HG03342 (cell line): ENCODE measurements at regions not wholly inside any gene's neighbourhood (a gene's known extent, or its start where the extent isn't known, plus 50 kb on each side); places are given as distances from the start of the nearest gene placed in this dataset.
"Not testable (repeated sequence)": the region's sequence is repeated elsewhere in the genome, so short reads cannot be mapped to it uniquely, and the experiment has no call there.

ENCODE experiments used
- ATAC-seq: cut with Tn5 transposase; IDR thresholded peaks from one replicate; pipeline ENCODE4 v1.9.1; 2021; ENCODE audit warnings: mild to moderate bottlenecking, moderate library complexity; ENCODE audit not compliant: unreplicated experiment

DNA sequence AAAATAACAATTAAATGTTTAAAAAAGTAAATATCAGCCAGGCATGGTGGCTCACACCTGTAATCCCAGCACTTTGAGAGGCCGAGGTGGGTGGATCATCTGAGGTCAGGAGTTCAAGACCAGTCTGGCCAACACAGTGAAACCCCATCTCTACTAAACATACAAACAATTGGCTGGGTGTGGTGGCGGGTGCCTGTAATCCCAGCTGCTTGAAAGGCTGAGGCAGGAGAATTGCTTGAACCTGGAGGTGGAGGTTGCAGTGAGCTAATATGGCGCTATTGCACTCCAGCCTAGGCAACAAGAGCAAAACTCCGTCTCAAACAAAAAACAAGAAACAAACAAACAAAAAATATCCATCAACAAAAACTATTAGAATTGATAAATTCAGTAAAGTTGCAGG, 77.5 kb downstream of the SNX5 start:
- ATAC-seq, result not testable (repeated sequence)

DNA sequence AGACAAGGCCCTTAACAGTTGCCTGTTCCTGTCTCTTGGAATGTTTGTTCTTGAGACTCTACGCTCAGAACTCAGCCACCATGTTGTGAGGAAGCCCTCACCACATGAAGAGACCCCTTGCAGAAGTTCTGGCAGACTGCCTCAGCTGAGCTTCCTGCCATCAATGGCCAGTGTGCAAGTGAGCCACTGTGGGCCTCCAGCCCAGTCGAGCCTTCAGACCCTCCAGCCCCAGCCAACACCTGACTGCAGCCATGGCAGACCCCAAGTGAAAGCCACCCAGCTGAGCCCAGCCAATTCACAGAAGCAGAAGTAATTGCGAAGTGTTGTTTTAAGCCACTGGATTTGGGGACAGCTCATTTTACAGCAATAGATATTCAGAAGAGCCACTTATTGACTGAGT, 78.3 kb downstream of the SNX5 start:
- ATAC-seq, result no peak

DNA sequence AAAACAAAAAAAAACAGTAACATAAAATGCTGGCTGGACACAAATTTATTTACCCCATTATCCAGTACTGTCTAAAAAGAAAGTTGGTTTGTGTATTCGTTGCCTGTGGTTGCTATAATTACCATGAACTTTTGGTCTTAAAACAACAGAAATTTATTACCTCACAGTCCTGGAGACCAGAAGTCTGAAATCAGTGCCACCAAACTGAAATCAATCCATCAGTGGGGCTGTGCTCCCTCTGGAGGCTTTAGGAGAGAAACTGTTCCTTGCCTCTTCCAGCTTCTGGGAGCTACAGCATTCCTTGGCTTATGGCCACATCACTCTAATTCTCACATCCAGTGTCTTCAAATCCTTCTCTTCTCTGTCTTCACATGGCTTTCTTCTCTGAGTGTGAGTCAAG, 79.4 kb downstream of the SNX5 start:
- ATAC-seq, result no peak

DNA sequence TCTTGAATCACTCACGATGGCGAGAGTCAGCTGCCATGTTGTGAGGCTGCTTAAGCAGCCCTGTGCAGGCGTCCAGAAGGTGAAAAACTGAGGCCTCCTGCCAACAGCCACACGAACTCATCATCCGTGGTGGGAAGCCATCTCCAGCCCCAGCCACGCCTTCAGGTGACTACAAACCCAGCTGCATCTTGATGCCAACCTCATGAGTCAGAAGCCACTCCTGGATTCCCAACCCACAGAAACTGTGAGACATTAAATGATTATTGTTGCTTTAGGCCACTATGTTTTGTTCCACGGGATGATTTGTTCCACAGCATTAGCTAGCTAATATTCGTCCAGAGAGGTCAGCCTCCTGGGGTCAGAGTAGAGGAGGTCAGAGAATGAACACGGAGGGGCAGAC, 80.5 kb downstream of the SNX5 start:
- no peak for ATAC-seq

DNA sequence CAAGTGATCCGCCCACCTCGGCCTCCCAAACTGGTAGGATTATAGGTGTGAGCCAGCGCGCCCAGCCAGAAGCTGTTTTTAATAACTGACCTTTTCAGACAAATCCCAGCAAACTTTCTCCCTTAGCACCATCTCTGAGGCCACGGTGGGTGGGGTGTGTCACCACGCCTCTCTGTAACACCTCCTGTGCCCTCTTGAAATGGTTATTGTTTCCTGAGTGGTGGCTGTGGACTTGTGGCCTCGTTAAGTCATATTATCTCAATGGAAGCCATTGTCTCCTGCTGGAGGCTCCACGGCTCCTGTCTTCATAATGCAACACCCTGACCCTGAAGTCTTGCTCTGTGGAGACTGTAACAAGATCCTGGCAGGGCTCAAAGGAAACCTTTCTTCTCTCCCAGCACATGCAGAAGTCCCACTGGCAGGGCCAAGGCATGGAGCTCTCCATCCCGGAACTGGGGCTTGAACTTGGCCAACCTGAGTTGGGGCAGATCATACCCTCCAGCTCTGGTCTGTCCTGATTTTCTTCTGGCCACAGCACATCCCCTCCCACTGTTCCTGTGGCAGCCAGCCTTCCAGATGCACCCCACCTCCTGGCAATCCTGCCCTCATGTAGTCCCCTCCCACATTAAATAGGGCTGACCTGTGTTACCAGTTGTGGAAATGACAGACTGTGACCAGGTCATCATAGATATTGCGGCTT, 81.1 kb downstream of the SNX5 start:
- ATAC-seq, result no peak

DNA sequence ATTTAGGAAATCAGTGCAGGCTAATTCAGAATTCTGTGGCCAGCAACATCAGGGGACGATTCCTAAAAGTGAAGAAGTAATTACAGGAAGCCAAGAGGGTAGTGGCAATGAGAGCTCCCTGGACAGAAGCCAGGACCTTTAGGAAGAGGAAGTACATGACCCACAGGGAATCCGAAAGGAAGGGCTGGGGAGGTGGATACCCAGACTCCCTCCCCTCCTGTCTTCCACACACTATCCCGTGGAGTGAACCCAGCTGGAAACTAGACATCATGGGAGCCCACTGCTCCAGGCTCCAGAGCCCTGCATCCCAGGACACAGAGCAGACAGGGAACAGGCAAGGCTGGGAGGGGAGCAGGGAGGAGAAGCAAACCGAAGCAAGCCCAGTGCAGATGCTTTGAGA, 83.0 kb downstream of the SNX5 start:
- ATAC-seq, result no peak

DNA sequence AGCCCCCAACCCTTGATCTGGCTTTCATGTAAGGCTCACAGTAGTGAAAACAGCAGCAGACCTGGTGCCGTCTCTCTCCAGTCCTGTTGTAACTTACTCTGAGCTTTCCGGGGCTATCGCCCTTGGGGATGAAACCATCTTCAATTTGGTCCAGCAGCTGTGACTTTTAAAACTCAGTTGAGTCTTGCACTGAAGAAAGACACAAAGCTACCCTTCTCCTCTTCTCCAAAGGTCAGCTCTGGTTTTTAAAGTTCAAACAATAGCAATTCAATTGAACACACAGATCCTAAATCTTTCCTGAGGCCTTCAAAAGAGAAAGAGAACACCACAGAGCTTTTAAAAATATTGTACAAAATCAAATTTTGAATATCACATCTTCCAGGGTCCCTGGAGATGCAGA, 83.5 kb downstream of the SNX5 start:
- no peak for ATAC-seq

DNA sequence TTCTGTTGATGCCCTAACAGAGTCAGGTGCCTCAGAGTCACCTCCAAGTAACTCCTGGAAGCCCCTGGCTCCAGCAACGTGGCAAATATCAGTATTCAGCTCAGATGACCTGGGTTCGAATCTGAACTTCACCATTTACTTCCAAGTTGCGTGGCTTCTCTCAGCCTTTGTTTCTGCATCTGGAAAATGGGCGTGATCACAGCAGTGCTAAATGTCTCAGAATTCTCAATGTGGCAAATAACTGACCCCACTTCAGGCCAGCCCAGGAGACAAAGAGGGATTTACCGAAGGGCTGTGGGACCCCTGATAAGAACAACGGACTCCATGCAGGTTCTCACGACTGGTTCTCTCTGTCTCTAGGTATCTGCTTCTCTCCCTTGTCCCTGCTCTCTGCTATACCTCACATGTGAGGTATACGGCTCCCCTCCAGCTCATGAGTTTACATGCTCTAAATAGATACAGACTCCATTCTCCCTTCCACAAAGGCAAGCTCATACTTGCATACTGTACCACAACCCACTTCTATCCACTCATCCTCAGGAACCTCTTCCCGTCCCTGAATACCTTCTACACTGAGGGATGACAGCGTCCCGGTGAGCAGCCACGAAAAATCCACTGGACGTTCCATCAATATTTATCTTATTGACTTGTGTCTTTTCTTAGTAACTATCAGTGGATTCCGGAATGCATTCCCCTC, 84.1 kb downstream of the SNX5 start:
- no peak for ATAC-seq

DNA sequence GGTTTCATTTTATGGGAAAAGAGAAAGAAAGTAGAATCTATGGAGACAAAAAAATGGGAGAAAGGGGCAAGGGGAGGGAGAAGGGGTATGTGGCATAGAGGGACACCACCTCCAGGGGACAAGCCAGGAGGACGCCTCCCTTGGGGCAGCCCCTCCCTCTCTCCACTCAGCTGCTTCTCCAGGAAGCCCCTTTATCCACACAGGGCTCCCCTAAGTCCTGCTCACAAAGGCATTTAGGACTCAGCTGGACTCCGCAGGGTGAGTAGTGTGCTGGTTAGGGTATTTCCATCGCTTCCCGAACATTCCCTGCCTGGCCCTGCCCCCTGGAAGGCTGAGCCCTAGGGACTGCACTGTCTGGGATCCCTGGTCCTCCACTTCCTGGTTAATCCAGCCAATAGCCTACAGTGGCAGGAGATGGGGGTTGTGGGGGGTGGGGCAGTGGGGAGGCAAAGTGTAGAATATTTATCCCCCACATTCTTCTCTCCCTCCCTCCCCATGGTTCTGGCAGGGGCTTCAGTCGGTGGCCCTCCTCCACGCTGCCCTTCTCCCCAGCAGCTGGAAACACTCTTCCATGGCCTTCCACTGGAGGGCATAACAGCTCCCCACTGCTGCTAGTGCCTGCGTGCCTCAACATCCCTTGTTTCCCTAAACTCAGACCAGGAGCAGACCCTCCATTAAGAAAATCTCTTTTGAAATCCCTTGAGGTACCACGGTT, 84.8 kb downstream of the SNX5 start:
- no peak for ATAC-seq

DNA sequence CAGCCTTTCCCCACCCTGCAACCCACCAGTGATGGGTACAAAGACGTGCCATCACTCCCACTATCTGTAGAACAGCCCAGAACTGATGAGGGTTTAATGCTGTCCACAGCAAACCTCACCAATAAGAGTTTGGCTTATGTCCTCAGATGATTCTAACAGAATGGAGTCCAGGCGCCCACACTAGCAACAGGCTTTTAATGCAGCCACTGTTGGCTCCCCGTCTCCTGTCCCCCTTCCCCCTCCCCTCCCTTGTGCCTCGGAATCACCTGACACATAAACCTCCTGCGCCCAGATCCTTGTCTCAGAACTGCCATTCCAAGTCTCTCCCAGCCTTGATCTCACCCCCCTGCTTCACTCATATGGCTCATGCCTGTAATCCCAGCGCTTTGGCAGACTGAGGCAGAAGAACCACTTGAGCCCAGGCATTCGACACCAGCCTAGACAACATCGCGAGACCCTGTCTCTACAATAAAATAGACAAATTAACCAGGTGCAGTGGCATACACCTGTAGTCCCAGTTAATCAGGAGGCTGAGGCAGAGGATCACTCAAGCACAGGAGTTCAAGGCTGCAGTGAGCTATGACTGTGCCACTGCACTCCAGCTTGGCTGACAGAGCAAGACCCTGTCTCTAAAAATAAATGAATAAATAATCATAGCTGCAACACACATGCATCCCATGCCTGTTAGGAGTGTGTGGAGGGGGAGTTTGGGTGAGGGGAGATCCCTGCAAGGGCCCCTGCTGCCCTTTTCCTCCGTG, 85.6 kb downstream of the SNX5 start:
- ATAC-seq, result no peak

DNA sequence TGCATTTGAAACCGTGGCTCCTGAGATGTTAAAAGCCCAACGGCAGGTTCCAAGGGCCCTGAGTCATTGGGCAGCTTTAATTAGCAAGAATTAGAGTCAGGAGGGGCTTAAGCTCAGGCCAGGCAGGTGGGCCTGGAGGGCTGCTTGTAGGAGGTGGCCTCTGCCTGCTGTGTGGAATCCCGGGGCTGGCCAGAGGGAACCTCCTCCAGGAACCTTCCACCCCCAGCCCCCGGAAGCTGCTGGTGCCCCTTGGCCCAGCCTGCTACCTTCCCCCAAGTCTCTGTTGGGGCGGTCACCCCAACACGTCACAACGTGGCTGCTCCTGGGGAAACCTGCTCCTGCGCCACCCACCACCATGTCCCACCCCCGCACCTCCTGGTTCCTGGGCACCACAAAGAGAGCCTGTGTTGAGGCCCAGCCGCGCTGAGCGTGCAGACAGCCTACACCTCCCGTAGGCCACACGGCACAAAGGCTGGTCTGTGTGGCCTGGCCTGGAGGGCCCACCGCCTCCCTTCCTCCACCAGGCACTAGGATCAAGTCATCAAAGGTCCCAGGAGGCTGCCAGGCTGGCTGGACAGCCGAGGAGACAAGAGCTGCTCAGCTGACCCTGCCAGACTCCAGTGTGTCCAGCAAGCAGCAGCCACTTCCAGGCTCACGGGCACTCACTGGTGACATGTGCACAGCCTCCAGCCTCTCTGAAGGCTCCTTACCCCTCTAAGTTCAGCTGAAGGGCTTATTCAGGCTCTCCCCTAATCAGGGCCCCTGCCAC, 86.3 kb downstream of the SNX5 start:
- no peak for ATAC-seq

DNA sequence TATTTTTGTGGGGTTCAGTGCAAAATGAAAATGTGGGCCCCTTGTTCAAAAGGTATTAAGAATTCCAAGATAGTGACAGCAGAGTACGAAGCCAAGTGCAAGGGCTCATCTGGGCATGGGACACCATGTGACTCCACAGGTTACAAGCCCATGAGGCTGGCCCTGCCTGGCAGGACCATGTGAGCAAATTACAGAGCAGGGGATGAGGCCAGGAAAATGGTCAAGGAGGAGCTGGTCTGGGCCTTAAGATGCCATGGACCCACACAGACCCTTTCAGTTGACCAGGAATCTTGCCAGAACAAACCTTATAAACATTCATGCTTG, 86.9 kb downstream of the SNX5 start:
- no peak for ATAC-seq

DNA sequence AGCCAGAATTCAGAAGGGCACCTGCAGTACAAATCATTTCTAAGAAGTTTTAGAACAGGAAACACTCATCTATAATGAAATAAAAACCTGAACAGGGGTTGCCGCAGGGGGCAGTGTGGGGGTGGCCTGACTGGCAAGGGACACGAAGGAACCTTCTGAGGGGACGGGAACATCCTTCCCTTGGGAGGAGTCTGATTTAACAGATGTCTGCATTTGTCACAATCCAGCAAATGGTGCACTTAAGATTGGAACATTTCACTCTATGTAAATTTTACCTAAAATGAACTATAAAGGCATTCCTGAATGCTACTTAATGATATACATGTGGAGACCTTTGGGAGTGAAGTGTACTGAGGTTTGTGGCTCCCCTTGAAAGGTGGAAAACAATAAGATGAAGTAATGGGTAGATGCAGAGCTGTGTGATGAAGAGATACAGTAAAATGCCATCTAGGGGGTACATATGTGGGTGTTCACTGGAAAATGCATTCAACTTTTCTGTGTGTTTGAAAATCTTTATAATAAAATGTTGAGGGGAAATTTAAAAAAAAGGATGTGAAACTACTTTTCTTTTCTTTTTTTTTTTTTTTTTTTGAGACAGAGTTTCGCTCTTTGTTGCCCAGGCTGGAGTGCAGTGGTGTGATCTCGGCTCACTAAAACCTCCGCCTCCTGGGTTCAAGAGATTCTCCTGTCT, 89.5 kb downstream of the SNX5 start:
- peak; percentile 49 for ATAC-seq

DNA sequence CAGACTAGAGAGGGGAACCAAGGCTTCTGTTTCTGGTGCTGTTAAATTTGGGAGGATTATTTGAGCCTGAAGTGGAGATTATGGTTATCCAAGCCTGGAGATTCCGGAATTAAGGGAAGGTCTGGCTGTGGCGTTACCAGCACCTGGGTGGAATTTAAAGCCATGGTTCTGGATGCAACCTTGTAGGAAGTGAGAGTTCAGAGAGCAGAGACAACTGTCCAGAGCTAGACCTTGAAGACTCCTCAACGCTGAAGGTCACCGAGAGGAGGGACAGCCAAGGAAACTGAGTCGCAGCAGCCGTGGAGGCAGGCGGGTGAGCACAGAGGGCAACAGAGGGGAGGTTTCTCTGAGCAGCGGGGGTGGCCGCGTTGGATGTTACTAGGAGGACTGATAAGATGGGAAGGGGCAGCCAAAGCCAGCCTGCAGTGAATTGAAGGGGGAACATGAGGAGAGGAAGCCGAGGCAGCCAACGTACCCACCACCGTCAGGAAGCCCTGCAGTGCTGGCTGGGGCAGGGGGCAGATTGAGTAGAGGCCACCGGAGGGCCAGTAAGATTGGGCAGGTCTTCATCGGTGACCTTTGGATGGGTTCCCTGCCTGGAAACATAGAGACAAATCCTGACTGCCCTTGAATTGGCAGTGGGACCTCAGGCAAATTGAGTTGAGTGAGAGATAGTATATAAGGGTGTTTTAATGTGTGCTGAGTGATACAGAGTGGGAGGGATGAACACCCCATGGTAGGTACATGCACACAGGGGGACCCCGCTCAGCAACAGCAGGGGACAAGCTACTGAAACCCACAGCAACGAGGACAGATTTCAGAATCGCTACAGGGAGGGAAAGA, 90.3 kb downstream of the SNX5 start:
- ATAC-seq, result peak; percentile 26

DNA sequence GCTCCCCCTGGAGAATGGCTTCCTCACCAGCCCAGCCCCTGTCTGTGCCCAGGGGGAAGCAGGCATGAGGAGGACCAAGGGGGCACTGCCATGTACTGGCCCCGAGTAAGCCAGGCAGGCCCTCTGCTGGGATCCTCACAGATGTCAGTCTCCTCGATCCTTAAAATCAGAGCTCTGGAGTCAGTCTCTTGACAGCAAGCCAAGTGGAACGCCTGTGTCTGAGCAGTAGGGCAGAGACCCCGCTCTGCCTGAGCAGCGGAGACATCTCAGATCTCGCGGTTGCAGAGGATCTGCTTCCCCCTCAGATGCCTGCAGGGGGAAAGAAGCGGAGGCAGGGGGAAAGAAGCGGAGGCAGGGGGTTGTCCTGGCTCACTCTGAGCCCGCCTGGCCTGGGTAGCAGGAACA, 92.6 kb downstream of the SNX5 start:
- ATAC-seq, result no peak

DNA sequence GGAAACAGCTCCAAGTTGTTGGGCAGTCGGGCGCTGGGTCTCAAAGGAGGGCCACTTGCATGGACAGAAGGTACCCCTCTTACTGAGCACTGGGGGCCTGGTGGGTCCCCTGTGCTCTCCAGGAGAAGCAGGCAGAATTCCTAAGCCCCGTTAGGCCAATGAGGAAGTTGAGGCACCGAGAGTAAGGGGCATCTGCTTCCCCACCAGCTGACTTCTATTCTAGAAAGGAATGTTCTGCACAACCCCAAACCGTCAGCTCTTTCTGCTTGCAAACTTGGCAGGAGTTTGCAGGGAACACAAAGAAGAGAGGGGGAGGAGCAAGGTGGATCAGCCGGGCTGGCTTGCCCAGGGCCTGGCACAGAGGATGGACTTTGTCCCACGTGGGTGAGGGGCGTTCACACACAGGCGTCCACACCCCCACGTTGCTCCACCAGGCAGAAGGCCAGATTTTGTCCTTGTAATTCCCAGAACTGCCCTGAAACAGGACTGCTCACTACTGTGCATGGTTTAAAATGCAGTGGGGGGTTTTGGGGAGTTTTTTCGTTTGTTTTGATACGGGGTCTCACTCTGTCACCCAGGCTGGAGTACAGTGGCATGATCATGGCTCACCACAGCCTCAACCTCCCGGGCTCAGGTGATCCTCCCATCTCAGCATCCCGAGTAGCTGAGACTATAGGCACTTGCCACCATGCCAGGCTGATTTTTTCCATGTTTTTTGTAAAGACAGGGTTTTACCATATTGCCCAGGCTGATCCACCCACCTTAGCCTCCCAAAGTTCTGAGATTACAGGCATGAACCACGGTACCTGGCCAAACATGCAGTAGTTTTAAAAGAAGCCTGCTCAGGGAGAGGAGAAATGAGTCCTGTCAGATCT, 93.3 kb downstream of the SNX5 start:
- no peak for ATAC-seq

DNA sequence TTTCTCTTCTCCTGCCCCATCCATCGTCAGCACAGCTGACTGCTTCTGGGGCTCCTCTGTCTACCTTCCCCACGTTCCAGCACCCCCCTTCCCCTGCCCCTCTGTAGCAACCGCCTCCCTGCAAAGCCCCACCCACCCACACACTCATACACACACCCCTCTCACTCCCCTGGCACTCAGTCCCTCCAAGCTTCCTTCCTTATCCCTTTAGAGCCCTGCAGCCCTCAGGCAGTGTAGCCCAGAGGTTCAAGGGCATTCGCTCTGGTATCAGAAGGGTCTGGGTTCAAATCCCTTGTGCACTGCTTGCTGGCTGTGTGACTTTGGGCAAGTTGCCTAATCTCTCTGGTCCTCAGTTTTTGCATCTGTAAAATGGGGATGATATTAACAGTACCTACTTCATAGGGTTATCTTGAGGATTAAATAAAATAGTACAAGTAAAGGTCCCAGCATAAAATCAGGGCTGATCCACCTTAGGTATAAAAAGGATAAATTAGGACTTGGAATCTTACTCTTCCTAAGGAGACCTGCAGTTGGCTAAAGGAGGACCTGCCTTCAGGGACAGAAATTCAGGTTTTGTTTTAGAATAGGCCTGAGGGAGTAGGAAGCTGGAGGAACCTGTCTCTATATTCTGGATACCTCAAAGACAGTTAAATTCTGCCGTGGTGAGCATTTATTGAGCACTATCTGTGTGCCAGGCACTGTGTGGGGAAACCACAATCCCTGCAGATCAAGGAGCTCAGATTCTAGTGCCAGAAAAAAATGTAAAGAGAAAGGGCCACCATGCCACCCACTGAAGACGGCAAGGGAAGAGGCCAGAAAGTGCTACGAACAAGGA, 94.1 kb downstream of the SNX5 start:
- no peak for ATAC-seq
